ENCODE measurements at regions not wholly inside any gene's neighbourhood (a gene's known extent, or its start where the extent isn't known, plus 50 kb on each side); places are given as distances from the start of the nearest gene placed in this dataset.

DNA sequence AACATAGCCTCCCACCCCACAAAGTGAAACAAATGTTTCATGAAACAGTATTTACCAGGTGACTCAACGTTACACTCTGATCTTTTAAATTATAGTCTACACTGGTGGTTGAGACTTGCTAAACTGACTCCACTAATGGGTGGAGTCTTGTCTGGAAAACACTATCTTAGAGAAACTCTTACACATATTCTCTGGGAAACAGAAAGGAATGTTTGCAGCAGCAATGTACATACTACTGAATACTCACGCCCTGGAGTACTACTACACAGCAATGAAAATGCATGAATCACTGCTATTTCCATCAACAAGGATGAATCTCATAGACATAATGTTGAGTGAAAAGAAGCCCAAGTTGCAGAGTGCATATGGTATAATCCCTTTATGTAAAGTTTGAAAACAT lies 208.5 kb upstream of the IGFBP7 start:
- TF ChIP-seq, protein P1, sequence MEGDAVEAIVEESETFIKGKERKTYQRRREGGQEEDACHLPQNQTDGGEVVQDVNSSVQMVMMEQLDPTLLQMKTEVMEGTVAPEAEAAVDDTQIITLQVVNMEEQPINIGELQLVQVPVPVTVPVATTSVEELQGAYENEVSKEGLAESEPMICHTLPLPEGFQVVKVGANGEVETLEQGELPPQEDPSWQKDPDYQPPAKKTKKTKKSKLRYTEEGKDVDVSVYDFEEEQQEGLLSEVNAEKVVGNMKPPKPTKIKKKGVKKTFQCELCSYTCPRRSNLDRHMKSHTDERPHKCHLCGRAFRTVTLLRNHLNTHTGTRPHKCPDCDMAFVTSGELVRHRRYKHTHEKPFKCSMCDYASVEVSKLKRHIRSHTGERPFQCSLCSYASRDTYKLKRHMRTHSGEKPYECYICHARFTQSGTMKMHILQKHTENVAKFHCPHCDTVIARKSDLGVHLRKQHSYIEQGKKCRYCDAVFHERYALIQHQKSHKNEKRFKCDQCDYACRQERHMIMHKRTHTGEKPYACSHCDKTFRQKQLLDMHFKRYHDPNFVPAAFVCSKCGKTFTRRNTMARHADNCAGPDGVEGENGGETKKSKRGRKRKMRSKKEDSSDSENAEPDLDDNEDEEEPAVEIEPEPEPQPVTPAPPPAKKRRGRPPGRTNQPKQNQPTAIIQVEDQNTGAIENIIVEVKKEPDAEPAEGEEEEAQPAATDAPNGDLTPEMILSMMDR (IDR thresholded peaks at IDR 0.05 in 2 of 3, conservative IDR thresholded peaks at IDR 0.05 in 1 of 3; ENCODE audit: control insufficient read depth in 2 of 3, extremely low read depth in 1 of 3, insufficient read depth in 1 of 3, low read depth in 3 of 3, low read length in 3 of 3) = no peak
- TF ChIP-seq LARP7 (IDR thresholded peaks at IDR 0.05) = no peak
- no peak for TF ChIP-seq CHD4 (IDR thresholded peaks at IDR 0.05)
- no peak for TF ChIP-seq CBFB (IDR thresholded peaks at IDR 0.05; ENCODE audit: low read depth)
- no peak for TF ChIP-seq POLR2A (IDR thresholded peaks at IDR 0.05; ENCODE audit: low read depth, low read length)
- TF ChIP-seq BMI1 (IDR thresholded peaks at IDR 0.05; ENCODE audit: borderline replicate concordance) = no peak
- no peak for TF ChIP-seq STAT3 (IDR thresholded peaks at IDR 0.05; ENCODE audit: low read depth, low read length)
- no peak for TF ChIP-seq PML (IDR thresholded peaks at IDR 0.05; ENCODE audit: low read length)
- no peak for TF ChIP-seq CEBPB (IDR thresholded peaks at IDR 0.05; ENCODE audit: borderline replicate concordance in 1 of 2, low read depth in 2 of 2, low read length in 2 of 2)
- no peak for TF ChIP-seq SIN3A (IDR thresholded peaks at IDR 0.05; ENCODE audit: low read depth, low read length)
- no peak for TF ChIP-seq POLR2AphosphoS5 (IDR thresholded peaks at IDR 0.05; ENCODE audit: low read length)
- no peak for TF ChIP-seq CREB1 (IDR thresholded peaks at IDR 0.05; ENCODE audit: low read depth)
- no peak for TF ChIP-seq NFIC (IDR thresholded peaks at IDR 0.05; ENCODE audit: low read depth, low read length)

All from GM12878 (cell line).